GM18502 (cell line): ENCODE measurements at regions not wholly inside any gene's neighbourhood (a gene's known extent, or its start where the extent isn't known, plus 50 kb on each side); places are given as distances from the start of the nearest gene placed in this dataset.

Source experiments
- ATAC-seq: cut with Tn5 transposase; IDR thresholded peaks from one replicate; pipeline ENCODE4 v1.9.1; 2021; ENCODE audit warnings: mild to moderate bottlenecking; ENCODE audit not compliant: unreplicated experiment, poor library complexity

GRCh38 chr18:72692086-72692485 is 147.9 kb upstream of the CBLN2 start:
- no peak for ATAC-seq

- no peak for ATAC-seq
Measured at GRCh38 chr18:72687736-72688135, 143.6 kb upstream of the CBLN2 start.

DNA sequence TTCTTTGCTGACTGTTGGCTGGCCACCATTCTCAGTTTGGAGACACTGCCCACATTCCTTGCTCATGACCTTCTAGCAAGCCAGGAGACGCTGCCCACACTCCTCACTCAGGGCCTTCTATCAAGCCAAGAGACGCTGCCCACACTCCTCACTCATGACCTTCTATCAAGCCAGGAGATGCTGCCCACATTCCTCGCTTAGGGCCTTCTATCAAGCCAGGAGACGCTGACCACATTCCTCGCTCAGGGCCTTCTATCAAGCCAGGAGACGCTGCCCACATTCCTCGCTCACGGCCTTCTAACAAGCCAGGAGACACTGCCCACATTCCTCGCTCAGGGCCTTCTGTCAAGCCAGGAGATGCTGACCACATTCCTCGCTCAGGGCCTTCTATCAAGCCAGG is 131.3 kb upstream of the CBLN2 start:
- ATAC-seq: no peak

GRCh38 chr18:72674710-72675109 is 130.6 kb upstream of the CBLN2 start:
- ATAC-seq: peak; percentile 96

DNA sequence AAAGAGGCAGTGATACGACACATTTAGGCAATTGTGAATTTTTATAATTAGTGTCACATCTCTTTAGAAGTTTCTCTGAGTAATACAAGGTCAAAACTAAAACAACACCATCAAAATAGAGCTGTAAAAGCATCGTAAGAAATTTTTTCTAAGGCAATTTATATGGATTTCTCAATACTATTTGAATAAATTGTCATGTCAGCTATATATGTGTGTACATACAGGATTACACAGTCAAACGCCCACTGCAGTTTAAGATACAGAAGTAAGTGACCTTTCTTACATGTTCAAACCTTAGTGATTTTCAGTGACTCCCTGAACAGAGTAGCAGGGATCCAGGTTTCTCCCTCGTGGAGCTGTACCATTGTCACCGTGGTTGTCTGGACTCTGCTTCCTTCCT is 129.1 kb upstream of the CBLN2 start:
- no peak for ATAC-seq

DNA sequence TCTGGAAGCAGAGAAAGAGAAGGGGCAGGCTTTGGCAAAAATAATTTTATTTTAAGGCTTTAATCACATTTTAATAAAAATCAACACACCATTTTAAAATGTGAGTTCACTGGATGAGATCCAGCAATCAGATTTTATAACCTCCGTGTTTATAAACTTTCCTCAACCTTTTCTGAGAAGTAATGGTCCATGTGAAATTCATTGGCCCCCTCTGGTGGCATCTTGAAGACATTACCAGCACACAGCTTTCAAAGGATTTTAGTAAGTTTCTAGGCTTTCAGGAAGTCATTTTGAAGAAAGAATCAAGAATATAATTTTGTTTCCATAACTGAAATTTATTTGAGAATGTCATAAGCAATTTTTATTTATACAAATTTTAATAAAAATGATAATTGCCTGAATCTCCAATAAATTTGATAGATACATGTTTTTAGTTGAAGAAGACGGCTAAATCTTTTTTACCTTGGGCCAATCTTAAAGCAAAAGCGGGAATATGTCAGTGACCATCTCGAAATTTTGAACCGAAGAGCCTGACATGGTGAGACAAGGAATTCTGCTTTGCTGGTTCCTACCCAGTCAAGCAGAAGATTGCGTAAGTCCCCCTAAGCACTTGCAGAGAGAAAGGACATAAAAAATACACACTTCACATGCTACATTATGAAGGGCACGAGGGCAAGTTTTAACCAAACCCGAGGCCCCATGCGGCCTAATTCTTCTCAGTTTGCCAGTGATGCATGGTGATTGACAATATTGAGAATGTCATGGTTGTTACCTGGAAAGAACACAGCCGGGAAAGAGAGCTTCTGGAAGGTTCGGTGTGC is 128.4 kb upstream of the CBLN2 start:
- peak; percentile 48 for ATAC-seq

DNA sequence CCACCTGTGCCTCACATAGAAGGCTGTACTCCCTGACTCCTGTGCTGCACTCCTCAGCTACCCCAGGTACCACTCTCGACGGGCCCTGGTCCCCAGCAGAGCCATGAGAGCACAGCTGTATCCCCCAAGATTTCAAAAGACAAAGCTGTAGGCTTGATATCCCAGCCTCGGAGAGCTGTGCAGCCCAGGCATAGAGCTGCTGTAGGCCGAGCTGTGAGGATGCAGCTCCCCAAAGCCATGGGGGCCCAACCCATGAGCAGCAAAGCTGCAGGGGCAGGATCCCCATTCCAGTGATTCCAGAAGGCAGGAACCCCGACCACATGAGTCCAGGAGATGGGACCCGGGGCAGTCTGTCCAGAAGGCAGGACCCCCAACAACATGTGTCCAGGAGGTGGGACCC is 123.8 kb upstream of the CBLN2 start:
- ATAC-seq: no peak

GRCh38 chr18:72652990-72653593 is 109.0 kb upstream of the CBLN2 start:
- ATAC-seq: peak; percentile 99

DNA sequence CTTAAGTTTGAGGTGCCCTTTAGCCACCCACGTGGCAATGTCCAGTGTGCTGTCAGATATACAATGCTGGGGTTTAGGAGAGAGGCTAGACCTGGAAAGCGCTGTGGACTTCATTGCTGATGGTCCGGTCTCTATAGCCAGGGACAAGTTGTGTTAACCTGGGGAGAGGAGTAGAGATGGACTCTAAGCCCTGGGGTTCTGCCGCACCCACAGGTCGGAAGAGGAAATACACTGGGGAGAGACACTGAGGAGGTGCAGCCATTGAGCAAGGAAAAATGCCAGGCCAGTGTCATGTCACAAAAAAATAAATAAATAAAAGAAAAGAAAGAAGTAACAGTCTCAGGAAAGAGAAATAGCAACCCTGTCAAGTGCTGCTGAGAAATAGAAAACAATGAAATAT is 106.9 kb upstream of the CBLN2 start:
- no peak for ATAC-seq

DNA sequence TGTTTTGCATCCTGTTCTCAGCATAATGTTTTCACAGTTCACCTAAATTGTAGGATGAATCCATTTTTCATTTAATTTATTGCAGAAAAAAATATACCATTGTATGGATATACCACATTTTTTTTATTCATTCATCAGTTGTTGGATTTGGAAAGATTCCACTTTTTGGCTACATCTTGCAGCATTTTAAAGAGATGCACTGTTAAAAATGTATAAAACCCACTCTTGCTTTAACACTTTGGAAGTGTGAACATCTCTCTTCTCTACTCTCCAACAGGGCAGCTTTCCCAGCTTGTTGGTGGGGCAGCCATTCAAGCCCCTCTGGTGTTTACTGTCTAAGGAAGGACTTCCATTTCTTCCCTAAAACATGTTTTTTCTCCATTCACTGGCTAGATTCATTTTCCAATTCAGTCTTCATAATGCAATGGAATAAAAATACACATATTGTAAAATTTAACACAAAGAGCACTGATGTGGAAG is 104.4 kb upstream of the CBLN2 start:
- no peak for ATAC-seq

DNA sequence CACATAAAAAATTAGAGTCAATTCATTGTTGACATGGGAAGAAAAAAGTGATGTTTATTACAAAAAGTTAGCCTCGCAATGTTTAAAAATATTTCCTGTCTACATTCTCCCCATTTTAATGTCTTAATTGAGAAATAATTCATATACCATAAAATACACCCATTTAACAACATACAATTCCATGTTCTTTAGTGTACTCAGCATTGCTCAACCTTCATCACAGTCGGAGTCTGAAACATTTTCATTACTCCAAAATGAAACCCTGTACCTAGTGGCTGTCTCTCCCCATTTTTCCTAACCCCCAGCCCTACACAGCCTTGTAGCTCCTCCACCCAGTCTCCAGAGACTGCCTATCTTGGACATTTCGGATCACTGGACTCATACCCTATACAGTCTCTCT is 103.9 kb upstream of the CBLN2 start:
- no peak for ATAC-seq

DNA sequence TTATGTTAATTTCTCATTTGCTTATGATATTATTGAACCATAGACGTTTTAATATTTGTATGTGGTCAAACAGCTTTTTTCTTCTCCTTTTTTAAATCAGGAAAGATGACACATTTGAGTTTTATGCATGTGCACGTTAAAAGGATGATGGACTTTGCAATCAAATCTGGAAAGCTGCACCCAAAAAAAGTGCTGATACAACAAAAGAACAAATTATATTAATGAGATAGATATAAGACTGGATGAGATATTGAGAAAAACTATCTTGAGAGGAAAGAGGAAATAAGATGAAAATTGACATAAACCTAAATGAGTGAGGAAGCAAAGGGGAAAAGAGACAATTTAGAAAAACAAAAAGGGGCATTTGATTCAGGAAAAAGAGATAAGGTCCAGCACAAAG is 96.4 kb upstream of the CBLN2 start:
- ATAC-seq: no peak

DNA sequence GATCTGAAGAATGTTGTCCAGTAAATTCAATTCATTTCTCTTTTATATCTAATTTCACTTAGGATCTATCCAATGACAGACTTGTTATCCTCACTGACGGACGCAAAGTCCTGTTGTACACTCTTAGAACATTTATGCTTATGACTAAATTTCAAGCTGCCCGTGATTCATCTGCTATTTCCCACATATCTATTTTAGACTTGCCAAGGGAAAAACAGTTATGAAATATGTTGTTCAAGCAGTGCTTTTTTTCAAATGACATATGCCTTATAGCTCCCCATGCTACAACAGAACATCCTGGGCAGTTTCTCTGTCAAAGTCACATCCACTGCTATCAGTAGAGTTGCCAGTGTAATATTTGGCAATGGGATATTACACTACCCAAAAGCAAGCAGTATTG is 94.2 kb upstream of the CBLN2 start:
- ATAC-seq: no peak

- ATAC-seq: no peak
Measured at GRCh38 chr18:72637721-72638120, 93.6 kb upstream of the CBLN2 start.

GRCh38 chr18:72637299-72637698 is 93.2 kb upstream of the CBLN2 start:
- no peak for ATAC-seq

DNA sequence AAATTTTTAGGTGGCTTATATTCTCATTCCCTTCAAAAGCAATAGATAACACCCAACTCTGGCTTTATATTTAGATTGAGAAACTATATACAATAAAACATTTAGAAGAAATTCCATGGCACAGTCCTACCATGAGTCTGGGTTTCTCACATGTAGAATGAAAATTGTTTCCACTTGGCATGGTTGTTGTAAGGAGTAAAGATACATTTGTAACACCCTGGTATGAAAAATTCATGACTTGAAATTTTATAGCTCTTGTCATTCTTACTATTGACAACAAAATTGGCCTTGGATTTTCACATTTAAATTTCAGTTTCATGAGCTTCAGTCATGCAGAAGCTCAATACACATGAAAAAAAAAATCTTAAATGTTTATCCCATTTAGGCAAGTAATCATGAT is 92.5 kb upstream of the CBLN2 start:
- no peak for ATAC-seq

- no peak for ATAC-seq
Measured at GRCh38 chr18:72634500-72634899, 90.4 kb upstream of the CBLN2 start.

DNA sequence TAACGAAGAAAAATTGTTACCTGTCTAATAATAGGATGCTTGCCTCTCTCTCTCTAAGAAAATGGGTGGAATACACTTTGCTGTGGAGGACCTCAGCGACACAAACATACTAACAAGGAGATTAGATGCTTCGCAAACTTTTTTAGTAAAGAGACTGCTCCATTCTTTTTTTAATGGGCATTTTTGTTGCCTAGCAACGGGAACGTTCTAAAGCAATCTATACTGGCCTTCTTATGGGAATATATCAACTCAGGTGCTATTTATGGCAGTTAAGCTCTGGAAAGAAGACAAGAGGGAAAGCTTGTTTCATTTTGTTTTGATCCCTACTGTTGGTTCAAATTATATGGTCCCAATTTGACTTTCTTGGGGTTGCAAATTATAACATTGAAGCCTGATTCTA is 86.8 kb upstream of the CBLN2 start:
- no peak for ATAC-seq

- no peak for ATAC-seq
Measured at GRCh38 chr18:72623444-72623843, 79.3 kb upstream of the CBLN2 start.

- no peak for ATAC-seq
Measured at GRCh38 chr18:72613534-72613930, 69.4 kb upstream of the CBLN2 start.

DNA sequence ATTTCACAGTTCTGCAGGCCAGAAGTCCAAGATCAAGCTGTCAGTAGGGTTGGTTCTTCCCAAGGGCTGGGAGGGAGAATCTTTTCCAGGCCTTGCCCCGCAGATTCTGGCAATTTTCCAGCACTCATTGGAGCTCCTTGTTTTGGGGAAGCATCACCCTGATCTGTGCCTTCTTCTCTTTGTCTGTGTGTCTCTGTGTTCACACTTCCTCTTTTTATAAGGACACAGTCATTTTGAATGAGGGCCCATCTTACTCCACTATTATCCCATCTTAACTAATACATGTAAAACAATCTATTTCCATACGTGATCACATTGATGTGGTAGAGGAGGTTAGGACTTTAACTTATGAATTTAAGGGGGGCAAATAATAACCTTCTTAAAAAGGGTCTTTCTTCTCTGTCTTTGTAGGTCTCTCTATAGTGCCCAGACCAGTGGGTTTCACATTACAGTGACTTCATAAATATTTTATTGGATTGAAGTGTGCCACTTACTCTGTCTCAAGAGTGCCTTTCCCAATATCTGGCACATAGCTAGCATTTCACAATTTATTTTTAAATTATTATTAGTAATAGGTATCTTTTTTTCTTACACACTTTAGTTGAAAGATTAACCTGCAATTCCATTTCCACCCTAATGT is 68.9 kb upstream of the CBLN2 start:
- peak; percentile 84 for ATAC-seq

DNA sequence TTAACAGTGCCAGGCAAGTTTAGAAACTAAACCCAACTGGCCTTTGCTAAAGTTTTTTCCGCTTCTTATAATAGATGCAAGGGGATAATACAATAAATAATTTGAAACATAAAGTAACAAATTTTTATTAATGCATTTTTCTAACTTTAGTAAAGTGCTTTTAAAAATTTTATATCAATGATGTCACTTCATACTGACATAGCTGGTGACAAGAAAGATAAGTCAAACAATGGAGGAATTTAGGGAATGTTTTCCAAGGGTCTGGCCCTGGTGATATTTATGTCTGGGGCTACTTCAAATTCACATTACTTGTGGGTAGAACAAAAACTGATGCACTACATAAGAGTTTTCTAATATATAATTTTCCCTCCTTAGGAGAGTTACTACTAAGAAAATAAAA is 61.2 kb upstream of the CBLN2 start:
- ATAC-seq: no peak
